ENCODE measurements at regions not wholly inside any gene's neighbourhood (a gene's known extent, or its start where the extent isn't known, plus 50 kb on each side); places are given as distances from the start of the nearest gene placed in this dataset.

DNA sequence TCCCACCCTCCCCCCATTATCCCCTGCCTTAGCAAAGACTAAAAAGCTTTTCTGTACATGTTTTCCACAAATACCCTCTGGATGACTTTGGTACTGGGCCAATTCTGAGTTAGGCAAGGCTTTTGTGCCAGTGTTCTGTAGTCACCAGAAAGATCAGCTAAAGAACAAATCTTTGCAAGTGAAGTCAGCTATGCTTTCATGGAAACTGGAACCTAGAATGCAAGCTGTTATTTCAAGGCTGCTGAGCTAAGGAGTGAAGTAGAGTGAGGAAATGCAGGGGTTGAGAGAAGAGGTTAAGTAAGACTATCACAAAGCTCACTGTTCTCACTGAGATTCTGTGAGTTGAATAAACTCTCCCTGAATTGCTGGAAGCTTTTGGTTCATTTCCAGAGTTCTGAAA is 107.8 kb upstream of the CNTN3 start:
- intact Hi-C loops (cut with DNase I), result no loop called here

DNA sequence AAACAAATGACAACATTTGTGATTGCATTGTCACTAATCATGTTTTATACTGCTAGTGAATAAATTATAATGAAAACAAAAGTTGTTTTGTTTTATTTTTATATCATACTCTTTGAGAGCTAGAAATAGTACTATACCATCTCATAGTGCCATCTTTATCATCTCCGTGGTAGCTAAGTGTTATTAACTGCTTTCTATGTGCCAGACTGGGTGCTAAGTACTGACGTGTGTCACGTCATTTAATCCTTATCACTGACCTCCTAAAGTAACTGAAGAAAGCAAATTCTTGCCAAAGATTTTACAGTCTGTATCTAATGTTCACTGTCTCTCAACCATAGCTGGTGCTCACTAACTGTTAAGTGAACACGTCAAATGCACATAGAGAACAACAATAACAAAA is 99.5 kb upstream of the CNTN3 start:
- intact Hi-C loops (cut with DNase I), result no loop called here
- no peak for DNase-seq (ENCODE audit: low spot score)

More for the DNA sequence above, 107.8 kb upstream of the CNTN3 start:
- no peak for DNase-seq (ENCODE audit: low spot score)

DNA sequence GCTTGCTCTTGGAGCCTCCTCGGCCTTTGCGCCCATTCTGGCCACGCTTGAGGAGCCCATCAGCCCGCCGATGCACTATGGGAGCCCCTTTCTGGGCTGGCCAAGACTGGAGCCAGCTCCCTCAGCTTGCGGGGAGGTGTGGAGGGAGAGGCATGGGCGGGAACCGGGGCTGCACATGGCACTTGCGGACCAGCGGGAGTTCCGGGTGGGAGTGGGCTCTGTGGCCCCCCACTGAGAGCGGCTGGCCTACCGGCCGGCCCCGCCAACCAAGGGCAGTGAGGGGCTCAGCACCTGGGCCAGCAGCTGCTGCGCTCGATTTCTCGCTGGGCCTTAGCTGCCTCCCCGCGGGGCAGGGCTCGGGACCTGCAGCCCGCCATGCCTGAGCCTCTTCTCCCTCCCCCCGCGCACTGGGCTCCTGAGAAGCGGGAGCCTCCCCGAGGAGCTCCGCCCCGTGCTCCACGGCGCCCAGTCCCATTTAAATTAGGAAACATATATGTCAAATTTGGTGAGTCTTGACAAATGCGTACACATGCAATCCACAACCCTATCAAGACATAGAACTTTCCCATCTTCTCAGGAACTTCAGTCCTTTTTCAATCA is 97.6 kb upstream of the CNTN3 start:
- intact Hi-C loops (cut with DNase I), result no loop called here
- peak; percentile 78 for DNase-seq (ENCODE audit: low spot score)

DNA sequence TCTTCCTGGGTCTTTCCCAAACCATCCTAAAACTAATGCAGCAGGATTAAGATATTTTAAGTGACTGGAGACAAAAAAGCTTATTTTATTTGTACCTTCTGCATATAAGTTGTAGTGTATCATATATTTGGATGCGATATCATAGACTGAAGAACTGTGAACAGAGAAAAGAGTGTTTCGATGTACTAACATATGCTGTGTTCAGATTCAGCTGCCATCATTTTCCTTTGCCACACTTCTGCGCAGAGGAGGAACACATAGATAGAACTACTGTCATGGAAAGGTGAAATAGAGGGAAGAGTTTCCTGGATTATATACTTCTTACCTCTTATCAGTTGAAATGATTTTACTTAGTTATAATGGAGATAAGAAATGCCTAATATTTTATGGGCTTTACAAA is 95.5 kb upstream of the CNTN3 start:
- intact Hi-C loops (cut with DNase I), result no loop called here

DNA sequence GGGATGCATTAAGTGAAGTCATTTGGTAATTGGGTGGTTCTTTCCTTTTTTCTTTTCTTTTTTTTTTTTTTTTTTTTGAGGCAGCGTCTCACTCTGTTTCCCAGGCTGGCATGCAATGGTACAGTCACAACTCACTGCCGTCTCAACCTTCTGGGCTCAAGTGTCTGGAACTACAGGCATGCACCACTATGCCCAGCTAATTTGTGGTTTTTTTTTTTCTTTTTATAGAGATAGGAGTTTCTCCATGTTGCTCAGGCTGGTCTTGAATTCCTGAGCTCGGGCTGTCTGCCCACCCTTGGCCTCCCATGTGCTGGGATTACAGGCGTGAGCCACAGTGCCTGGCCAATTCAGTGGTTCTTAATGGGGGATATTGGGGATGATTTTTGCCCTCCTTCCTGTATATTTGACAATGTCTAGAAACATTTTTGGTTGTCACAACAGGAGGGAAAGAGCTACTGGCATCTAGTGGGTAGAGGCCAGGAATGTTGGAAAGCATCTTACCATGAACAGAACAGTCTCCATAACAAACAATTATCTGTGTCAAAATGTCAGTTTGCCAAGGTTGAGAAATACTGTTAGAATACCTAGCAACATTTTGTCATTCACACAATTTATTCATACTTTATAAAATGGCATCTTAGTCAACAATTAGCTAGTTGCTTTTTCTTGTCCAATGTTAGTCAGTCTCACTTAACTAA is 79.4 kb upstream of the CNTN3 start:
- no peak for DNase-seq (ENCODE audit: low spot score)
- intact Hi-C loops (cut with DNase I), result no loop called here

More for the DNA sequence above, 95.5 kb upstream of the CNTN3 start:
- no peak for DNase-seq (ENCODE audit: low spot score)

DNA sequence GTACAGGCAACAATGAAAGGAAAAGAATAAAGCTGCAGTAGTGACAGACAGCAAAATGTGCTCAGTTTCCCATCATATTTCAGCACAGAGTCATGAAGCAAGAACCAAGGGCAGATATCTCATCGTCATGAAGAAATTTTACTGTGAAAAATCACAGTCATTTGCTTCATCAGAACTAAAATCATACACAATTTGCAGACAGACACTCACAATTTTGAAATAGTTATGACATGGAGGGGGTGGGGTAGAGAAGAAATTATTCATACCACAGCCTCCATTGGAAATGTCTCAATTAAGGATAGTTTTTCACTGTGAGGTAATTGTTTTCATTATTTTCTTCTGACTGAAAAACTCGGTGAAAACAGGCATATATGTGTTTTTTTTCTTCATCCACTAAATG is 78.8 kb upstream of the CNTN3 start:
- intact Hi-C loops (cut with DNase I), result no loop called here
- no peak for DNase-seq (ENCODE audit: low spot score)

DNA sequence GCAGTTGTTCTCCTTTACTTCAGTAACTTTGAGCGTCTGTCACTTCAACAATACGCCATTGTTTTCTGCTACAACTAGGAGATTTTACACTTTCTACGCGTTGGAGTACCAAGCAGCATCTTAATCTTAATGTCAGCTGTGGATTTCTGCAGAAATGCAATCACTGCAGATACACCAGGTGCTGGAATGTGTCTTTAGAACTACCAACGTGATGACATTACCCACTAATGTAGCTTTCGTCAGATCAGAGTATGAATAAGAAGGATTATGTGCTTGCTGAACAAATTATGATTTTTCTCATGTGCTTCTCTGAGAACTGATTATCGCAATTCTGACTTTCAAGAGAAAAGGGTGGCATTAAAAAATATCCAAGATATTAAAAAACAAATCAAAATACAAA is 77.5 kb upstream of the CNTN3 start:
- no peak for DNase-seq (ENCODE audit: low spot score)
- intact Hi-C loops (cut with DNase I), result no loop called here

DNA sequence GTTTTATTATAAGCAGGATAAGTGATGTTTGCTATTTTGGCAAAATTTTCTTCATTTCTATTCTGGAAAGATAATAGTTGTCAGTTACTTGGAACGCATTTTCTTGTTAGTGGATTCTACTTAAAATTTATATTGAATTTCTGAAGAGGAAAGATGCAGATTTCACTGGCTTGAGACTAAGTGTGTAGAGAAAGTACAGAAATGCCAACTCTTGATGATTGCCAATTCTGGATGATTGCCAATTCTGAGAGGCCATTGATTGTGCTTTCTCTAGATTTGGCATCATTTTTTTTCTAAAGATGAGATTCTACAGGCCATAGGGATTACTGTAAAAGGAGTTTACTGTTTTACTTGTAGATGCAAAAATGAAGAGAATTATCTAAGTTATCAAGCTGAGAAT is 58.9 kb upstream of the CNTN3 start:
- intact Hi-C loops (cut with DNase I), result no loop called here
- no peak for DNase-seq (ENCODE audit: low spot score)

DNA sequence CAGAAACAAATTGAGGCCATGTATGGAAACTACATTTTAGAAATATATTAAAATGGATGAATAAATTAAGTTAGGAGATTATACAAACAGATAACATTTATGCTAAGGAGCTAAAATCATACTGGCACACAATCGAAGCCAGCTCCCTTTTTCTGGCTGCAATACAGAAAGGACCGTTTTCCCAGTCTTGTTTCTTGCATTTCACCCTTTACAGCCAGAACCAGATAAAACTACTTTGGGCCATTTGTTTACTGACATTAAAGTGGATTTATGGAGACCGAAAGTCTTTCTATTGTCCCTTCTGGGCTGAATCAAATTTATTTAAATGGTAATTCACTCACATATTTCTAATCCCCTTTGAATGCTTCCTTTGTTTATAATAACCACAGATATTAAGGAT is 50.1 kb upstream of the CNTN3 start:
- intact Hi-C loops (cut with DNase I), result no loop called here
- DNase-seq (ENCODE audit: low spot score), result no peak
